K562 (cell line): ENCODE measurements at regions not wholly inside any gene's neighbourhood (a gene's known extent, or its start where the extent isn't known, plus 50 kb on each side); places are given as distances from the start of the nearest gene placed in this dataset.

Source experiments
- ATAC-seq: fragments of 200-7000 bp; cut with Tn5 transposase; 3 replicates; pipeline ENCODE4 v1.9.1; 2020; ENCODE audit warnings: moderate library complexity
- BruUV-seq: library from RNA; stranded (reverse); fragments of 400-500 nt; replicated peaks from 2 replicates; lab custom pipeline; 2021; lab: Mats Ljungman, UMichigan
- CTCF ChIA-PET: fragments of 300-600 bp; formaldehyde crosslinking; extraction: SDS; loops from one replicate; lab custom pipeline; 2021; ENCODE audit warnings: low intra/inter-chr PET ratio; lab: Yijun Ruan, JAX
- POLR2A ChIA-PET: fragments of 300-600, 350-650 bp; sonication (Branson Sonifier 250); formaldehyde crosslinking; extraction: SDS; loops from one replicate; lab custom pipeline; 2021; ENCODE audit warnings: antibody characterized with exemption, inconsistent platforms; lab: Yijun Ruan, JAX
- DNase-seq, 4 experiments: peaks; one replicate each; pipeline versions ENCODE4 v3.0.0 to v3.0.0-alpha.2; 2011 to 2018; ENCODE audit warnings: low spot score in 3 of 4, mixed read lengths in 3 of 4; ENCODE audit errors: extremely low read depth in 1 of 4
- FAIRE-seq: peaks from 2 replicates; lab custom pipeline; 2011; peaks lifted over from hg19 to GRCh38; lab: Jason Lieb, UNC
- H2AFZ ChIP-seq: 2 replicates; pipeline ENCODE4 v1.6.0; 2011; ENCODE audit warnings: low read depth, low read length, control low read depth, inconsistent platforms
- H3K27ac ChIP-seq: fragments of 200-600 bp; 3 replicates; pipeline ENCODE4 v1.8.0; 2011; ENCODE audit warnings: low read depth, mild to moderate bottlenecking, control low read depth, inconsistent platforms, low read length, moderate library complexity, mixed read lengths; ENCODE audit errors: extremely low read depth
- H3K27me3 ChIP-seq, 2 experiments: fragments of 300-600 bp in 1 of 2; 2 replicates in 1 of 2; 3 replicates in 1 of 2; pipeline versions ENCODE4 v1.6.0 to v1.8.0; 2011; ENCODE audit warnings: inconsistent platforms in 2 of 2, low read length in 2 of 2, mild to moderate bottlenecking in 1 of 2, mixed read lengths in 1 of 2, moderate library complexity in 1 of 2; ENCODE audit not compliant: control insufficient read depth in 2 of 2, insufficient read depth in 2 of 2
- H3K36me3 ChIP-seq: fragments of 300-600 bp; 3 replicates; pipeline ENCODE4 v1.8.0; 2011; ENCODE audit warnings: mild to moderate bottlenecking, low read length, inconsistent platforms; ENCODE audit not compliant: control insufficient read depth, insufficient read depth
- H3K4me1 ChIP-seq, 2 experiments: fragments of 200-600 bp in 1 of 2; replicated peaks in 1 of 2; 2 replicates in 1 of 2; 3 replicates in 1 of 2; pipeline versions ENCODE4 v1.5.1 to v1.8.0; 2011; ENCODE audit warnings: inconsistent platforms in 2 of 2, low read length in 2 of 2, mild to moderate bottlenecking in 1 of 2, mixed read lengths in 1 of 2, moderate library complexity in 1 of 2; ENCODE audit not compliant: control insufficient read depth in 2 of 2, insufficient read depth in 2 of 2
- H3K4me2 ChIP-seq: 2 replicates; pipeline ENCODE4 v1.6.1; 2011; ENCODE audit warnings: low read length, control low read depth, inconsistent platforms, mixed read lengths; ENCODE audit not compliant: insufficient read depth
- H3K4me3 ChIP-seq: fragments of 200-600 bp; sonication (generic), shearing (Covaris generic); 2 replicates; pipeline ENCODE4 v1.5.1; 2016; ENCODE audit warnings: control low read depth, inconsistent platforms
- H3K79me2 ChIP-seq: fragments of 200-600 bp; 3 replicates; pipeline ENCODE4 v1.8.0; 2011; ENCODE audit warnings: low read length, inconsistent platforms; ENCODE audit not compliant: control insufficient read depth, insufficient read depth
- H3K9ac ChIP-seq, 2 experiments: 2 replicates each; pipeline versions ENCODE4 v1.6.0 to v1.6.1; 2011; ENCODE audit warnings: low read depth in 2 of 2, low read length in 2 of 2, control low read depth in 1 of 2, inconsistent platforms in 1 of 2, mild to moderate bottlenecking in 1 of 2, mixed read lengths in 1 of 2; ENCODE audit not compliant: insufficient read depth in 1 of 2
- H3K9me1 ChIP-seq: one replicate; pipeline ENCODE4 v1.6.0; 2011; ENCODE audit warnings: inconsistent platforms, mild to moderate bottlenecking, low read length, moderate library complexity; ENCODE audit not compliant: control insufficient read depth, insufficient read depth
- H3K9me3 ChIP-seq: replicated peaks from 2 replicates; pipeline ENCODE4 v1.5.1; 2011; ENCODE audit warnings: low read depth, low read length, inconsistent platforms; ENCODE audit not compliant: control insufficient read depth, insufficient read depth
- H4K20me1 ChIP-seq: replicated peaks from 2 replicates; pipeline ENCODE4 v1.6.1; 2011; ENCODE audit warnings: low read length, inconsistent platforms, mixed read lengths; ENCODE audit not compliant: control insufficient read depth, insufficient read depth
- FOXJ3 ChIP-seq: sonication (generic); formaldehyde crosslinking; IDR thresholded peaks from 2 replicates; pipeline ENCODE4 v1.4.0; 2020; ENCODE audit warnings: mild to moderate bottlenecking, missing genetic modification reagents
- WGBS: fragments of 100-300 bp; shearing (Covaris generic); methylation state at CpG from one replicate; pipeline ENCODE4 v1.1.6; 2016; ENCODE audit warnings: low coverage, mixed read lengths; ENCODE audit not compliant: insufficient coverage; ENCODE audit errors: missing lambda C conversion rate; 5-methylcytosine and 5-hydroxymethylcytosine counted together
- in situ Hi-C: fragments of 300-500 bp; cut with MboI; formaldehyde crosslinking; loops from 4 replicates; pipeline ENCODE4 v1.15.0; 2018; ENCODE audit warnings: inconsistent platforms, mixed read lengths
- intact Hi-C: fragments of 100-400 bp; cut with micrococcal nuclease; formaldehyde crosslinking; loops from 2 replicates; pipeline ENCODE4 v1.14.2; 2022
- TF ChIP-seq, protein P1 (sequence below), 2 experiments: fragments of 450-650 bp; formaldehyde crosslinking in 1 of 2; IDR thresholded peaks; 2 replicates each; pipeline versions ENCODE4 v1.4.0 to v1.6.1; 2014 to 2020; ENCODE audit warnings: mild to moderate bottlenecking in 2 of 2, borderline replicate concordance in 1 of 2, low read depth in 1 of 2

DNA sequence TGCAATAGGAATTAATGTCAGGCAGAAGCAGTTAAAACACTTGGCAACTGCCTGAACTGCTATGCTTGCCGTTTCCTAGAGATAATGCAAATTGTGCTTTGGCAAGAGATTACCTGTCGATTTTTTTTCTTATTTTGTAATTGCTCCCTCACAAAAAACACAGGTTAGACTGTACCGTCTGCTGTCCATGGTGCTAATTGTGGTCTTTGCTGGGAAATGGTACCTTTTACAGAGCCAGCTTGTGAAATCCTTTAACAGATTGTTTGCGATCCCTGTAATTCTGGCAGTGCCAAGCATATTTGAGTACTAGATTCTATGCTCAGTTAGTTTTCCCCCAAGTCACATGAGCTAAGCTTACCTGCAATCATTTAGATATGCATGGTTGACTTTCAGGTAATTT lies 2125.8 kb upstream of the WWC1 start:
- H4K20me1 ChIP-seq = no peaks in the 10 kb centered on the region
- TF ChIP-seq, protein P1, sequence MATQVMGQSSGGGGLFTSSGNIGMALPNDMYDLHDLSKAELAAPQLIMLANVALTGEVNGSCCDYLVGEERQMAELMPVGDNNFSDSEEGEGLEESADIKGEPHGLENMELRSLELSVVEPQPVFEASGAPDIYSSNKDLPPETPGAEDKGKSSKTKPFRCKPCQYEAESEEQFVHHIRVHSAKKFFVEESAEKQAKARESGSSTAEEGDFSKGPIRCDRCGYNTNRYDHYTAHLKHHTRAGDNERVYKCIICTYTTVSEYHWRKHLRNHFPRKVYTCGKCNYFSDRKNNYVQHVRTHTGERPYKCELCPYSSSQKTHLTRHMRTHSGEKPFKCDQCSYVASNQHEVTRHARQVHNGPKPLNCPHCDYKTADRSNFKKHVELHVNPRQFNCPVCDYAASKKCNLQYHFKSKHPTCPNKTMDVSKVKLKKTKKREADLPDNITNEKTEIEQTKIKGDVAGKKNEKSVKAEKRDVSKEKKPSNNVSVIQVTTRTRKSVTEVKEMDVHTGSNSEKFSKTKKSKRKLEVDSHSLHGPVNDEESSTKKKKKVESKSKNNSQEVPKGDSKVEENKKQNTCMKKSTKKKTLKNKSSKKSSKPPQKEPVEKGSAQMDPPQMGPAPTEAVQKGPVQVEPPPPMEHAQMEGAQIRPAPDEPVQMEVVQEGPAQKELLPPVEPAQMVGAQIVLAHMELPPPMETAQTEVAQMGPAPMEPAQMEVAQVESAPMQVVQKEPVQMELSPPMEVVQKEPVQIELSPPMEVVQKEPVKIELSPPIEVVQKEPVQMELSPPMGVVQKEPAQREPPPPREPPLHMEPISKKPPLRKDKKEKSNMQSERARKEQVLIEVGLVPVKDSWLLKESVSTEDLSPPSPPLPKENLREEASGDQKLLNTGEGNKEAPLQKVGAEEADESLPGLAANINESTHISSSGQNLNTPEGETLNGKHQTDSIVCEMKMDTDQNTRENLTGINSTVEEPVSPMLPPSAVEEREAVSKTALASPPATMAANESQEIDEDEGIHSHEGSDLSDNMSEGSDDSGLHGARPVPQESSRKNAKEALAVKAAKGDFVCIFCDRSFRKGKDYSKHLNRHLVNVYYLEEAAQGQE (IDR thresholded peaks at IDR 0.05; ENCODE audit: borderline replicate concordance) = peak; percentile 65
- TF ChIP-seq, protein P1 (CRISPR knock-in tag; IDR thresholded peaks at IDR 0.05; ENCODE audit: low read depth) = no peak
- TF ChIP-seq FOXJ3 (CRISPR knock-in tag) = no peak
- TF ChIP-seq, all 486 proteins: peak for 1
- no peaks in the 10 kb centered on the region for H3K9me1 ChIP-seq
- H3K4me3 ChIP-seq = no peak overlapping the region
- no peak overlapping the region for H3K4me2 ChIP-seq
- ATAC-seq (no peak), DNase-seq (no peak), FAIRE-seq (no peak)
- no peak overlapping the region for H2AFZ ChIP-seq
- in situ Hi-C loops (no loop called here), intact Hi-C loops (no loop called here)
- no peak overlapping the region for H3K9ac ChIP-seq
- H3K27me3 ChIP-seq = no peaks in the 10 kb centered on the region
- ChIA-PET CTCF (no interaction called here), POLR2A (no interaction called here)
- H3K9me3 ChIP-seq = 0 out of 2 replicates have a peak, but pooled peaks cover 1% of the 10 kb centered on the region
- 0% methylated on average over 4 of the region's 4 CpGs for WGBS
- BruUV-seq = no TSS peak
- no peaks in the 10 kb centered on the region for H3K36me3 ChIP-seq
- H3K79me2 ChIP-seq = no peaks in the 10 kb centered on the region
- no peaks in the 10 kb centered on the region for H3K4me1 ChIP-seq
- no peak overlapping the region for H3K27ac ChIP-seq
